ENCODE measurements at regions not wholly inside any gene's neighbourhood (a gene's known extent, or its start where the extent isn't known, plus 50 kb on each side); places are given as distances from the start of the nearest gene placed in this dataset.
"Not testable (repeated sequence)": the region's sequence is repeated elsewhere in the genome, so short reads cannot be mapped to it uniquely, and the experiment has no call there.

DNA sequence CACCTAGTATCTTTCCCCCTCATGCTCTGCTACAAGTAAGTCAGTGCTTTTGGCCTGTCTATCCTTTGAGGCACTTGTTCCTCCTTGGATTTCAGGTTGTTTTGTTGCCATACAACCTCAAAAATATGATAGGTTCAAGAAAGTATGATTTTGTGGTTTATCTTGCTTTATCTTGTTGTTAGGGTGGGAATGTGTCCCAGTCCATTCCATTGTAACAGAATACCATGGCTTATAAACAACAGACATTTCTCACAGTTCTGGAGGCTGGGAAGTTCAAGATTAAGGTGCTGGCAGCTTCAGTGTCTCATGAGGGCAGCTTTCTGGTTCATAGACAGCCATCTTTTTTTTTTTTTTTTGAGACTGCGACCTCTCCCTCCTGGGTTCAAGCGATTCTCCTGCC, 72.1 kb downstream of the TMEM270 start:
- no peaks in the 10 kb centered on the region for H3K4me1 ChIP-seq (ENCODE audit: insufficient read depth, low read length)
- ATAC-seq (ENCODE audit: insufficient read depth, low read depth) (no peak), DNase-seq (no peak)
- H3K27ac ChIP-seq (ENCODE audit: low read length), result no peak overlapping the region
- H3K4me3 ChIP-seq (ENCODE audit: low read depth in 1 of 2, low read length in 2 of 2), result no peak overlapping the region
- H3K27me3 ChIP-seq (ENCODE audit: insufficient read depth, low read length, poor library complexity), result no peaks in the 10 kb centered on the region
- no peaks in the 10 kb centered on the region for H3K9me3 ChIP-seq (ENCODE audit: insufficient read depth, low read length, severe bottlenecking)
- H3K9ac ChIP-seq (ENCODE audit: low read depth, low read length), result no peak overlapping the region
- H3K36me3 ChIP-seq (ENCODE audit: insufficient read depth, low read length), result no peaks in the 10 kb centered on the region
- H3K4me2 ChIP-seq (ENCODE audit: insufficient read depth, low read length), result no peak overlapping the region
- H4K20me1 ChIP-seq (ENCODE audit: insufficient read depth, low read length), result no peaks in the 10 kb centered on the region
- H3K79me2 ChIP-seq (ENCODE audit: insufficient read depth, low read length), result no peaks in the 10 kb centered on the region
- H2AFZ ChIP-seq (ENCODE audit: low read depth, low read length), result no peak overlapping the region
- no peak for TF ChIP-seq EZH2 (IDR thresholded peaks at IDR 0.05; ENCODE audit: borderline replicate concordance, low read depth, low read length, severe bottlenecking)
- TF ChIP-seq, protein P1, sequence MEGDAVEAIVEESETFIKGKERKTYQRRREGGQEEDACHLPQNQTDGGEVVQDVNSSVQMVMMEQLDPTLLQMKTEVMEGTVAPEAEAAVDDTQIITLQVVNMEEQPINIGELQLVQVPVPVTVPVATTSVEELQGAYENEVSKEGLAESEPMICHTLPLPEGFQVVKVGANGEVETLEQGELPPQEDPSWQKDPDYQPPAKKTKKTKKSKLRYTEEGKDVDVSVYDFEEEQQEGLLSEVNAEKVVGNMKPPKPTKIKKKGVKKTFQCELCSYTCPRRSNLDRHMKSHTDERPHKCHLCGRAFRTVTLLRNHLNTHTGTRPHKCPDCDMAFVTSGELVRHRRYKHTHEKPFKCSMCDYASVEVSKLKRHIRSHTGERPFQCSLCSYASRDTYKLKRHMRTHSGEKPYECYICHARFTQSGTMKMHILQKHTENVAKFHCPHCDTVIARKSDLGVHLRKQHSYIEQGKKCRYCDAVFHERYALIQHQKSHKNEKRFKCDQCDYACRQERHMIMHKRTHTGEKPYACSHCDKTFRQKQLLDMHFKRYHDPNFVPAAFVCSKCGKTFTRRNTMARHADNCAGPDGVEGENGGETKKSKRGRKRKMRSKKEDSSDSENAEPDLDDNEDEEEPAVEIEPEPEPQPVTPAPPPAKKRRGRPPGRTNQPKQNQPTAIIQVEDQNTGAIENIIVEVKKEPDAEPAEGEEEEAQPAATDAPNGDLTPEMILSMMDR (IDR thresholded peaks at IDR 0.05; ENCODE audit: borderline replicate concordance, extremely low read depth, low read length, poor library complexity, severe bottlenecking), result no peak

DNA sequence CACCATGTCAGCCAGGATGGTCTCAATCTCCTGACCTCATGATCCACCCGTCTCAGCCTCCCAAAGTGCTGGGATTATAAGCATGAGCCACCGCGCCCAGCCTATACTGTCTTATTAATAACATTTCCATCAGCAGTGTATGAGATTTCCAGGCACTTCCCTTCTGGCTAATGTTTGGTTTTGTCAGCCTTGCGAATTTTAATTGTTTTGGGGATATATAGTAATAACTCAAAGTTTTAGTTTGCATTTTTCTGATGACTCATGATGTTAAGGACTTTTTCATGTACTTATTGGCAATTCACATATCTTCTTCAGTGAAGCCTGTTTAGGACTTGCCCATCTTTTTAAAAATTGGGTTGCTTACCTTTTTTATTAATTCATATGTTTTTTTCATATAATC, 76.0 kb downstream of the TMEM270 start:
- Histone ChIP-seq H3K4me3 (ENCODE audit: low read depth in 1 of 2, low read length in 2 of 2) (no peak overlapping the region), H3K4me1 (ENCODE audit: insufficient read depth, low read length) (no peaks in the 10 kb centered on the region), H3K9ac (ENCODE audit: low read depth, low read length) (no peak overlapping the region), H3K27ac (ENCODE audit: low read length) (no peak overlapping the region), H3K79me2 (ENCODE audit: insufficient read depth, low read length) (no peaks in the 10 kb centered on the region), H4K20me1 (ENCODE audit: insufficient read depth, low read length) (no peaks in the 10 kb centered on the region), H3K9me3 (ENCODE audit: insufficient read depth, low read length, severe bottlenecking) (peaks cover 5% of the 10 kb centered on the region), H3K36me3 (ENCODE audit: insufficient read depth, low read length) (no peaks in the 10 kb centered on the region), H3K27me3 (ENCODE audit: insufficient read depth, low read length, poor library complexity) (no peaks in the 10 kb centered on the region), H3K4me2 (ENCODE audit: insufficient read depth, low read length) (no peak overlapping the region), H2AFZ (ENCODE audit: low read depth, low read length) (no peak overlapping the region)
- ATAC-seq (ENCODE audit: insufficient read depth, low read depth) (no peak), DNase-seq (no peak)
- TF ChIP-seq, protein P1 (IDR thresholded peaks at IDR 0.05; ENCODE audit: borderline replicate concordance, extremely low read depth, low read length, poor library complexity, severe bottlenecking), result no peak
- TF ChIP-seq EZH2 (IDR thresholded peaks at IDR 0.05; ENCODE audit: borderline replicate concordance, low read depth, low read length, severe bottlenecking), result no peak

DNA sequence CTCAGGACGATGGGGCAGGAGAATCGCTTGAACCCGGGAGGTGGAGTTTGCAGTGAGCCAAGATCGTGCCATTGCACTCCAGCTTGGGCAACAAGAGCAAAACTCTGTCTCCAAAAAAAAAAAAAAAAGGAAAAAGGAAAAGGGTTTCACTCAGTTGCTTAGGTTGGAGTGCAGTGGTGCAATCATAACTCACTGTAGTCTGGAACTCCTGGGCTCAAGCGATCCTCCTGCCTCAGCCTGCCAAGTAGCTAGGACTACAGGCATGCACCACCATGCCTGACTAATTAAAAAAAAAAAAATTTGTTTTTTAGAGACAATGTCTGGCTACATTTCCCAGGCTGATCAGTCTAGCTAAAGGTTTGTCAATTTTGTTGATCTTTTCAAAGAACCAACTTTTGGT, 76.7 kb downstream of the TMEM270 start:
- H4K20me1 ChIP-seq (ENCODE audit: insufficient read depth, low read length); H3K27ac ChIP-seq (ENCODE audit: low read length): not testable (repeated sequence)

DNA sequence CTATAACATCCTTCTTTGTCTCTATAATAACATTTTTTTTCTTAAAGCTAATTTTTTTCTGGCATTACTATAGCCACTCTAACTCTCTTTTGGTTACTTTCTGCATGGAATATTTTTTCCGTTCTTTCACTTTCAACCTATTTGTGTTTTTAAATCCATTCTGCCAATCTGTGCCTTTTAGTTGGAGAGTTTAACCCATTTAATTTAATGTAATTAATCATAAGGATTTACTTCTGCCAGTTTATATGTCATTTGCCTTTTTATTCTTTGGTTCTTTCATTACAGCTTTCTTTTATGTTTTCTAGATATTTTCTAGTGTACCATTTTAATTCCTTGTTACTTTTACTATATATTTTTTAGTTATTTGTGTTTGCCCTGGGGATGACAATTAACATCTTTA, 78.6 kb downstream of the TMEM270 start:
- Histone ChIP-seq H3K9me3 (ENCODE audit: insufficient read depth, low read length, severe bottlenecking) (peaks cover 5% of the 10 kb centered on the region), H3K4me1 (ENCODE audit: insufficient read depth, low read length) (no peaks in the 10 kb centered on the region), H3K27ac (ENCODE audit: low read length) (no peak overlapping the region), H3K27me3 (ENCODE audit: insufficient read depth, low read length, poor library complexity) (no peaks in the 10 kb centered on the region), H3K36me3 (ENCODE audit: insufficient read depth, low read length) (no peaks in the 10 kb centered on the region), H4K20me1 (ENCODE audit: insufficient read depth, low read length) (no peaks in the 10 kb centered on the region), H3K4me2 (ENCODE audit: insufficient read depth, low read length) (no peak overlapping the region), H2AFZ (ENCODE audit: low read depth, low read length) (no peak overlapping the region), H3K79me2 (ENCODE audit: insufficient read depth, low read length) (no peaks in the 10 kb centered on the region), H3K9ac (ENCODE audit: low read depth, low read length) (no peak overlapping the region), H3K4me3 (ENCODE audit: low read depth in 1 of 2, low read length in 2 of 2) (no peak overlapping the region)
- DNase-seq, result no peak
- TF ChIP-seq, protein P1 (IDR thresholded peaks at IDR 0.05; ENCODE audit: borderline replicate concordance, extremely low read depth, low read length, poor library complexity, severe bottlenecking), result no peak
- TF ChIP-seq EZH2 (IDR thresholded peaks at IDR 0.05; ENCODE audit: borderline replicate concordance, low read depth, low read length, severe bottlenecking), result no peak
- ATAC-seq (ENCODE audit: insufficient read depth, low read depth), result no peak

More for the DNA sequence above, 76.7 kb downstream of the TMEM270 start:
- H3K4me3 ChIP-seq (ENCODE audit: low read depth in 1 of 2, low read length in 2 of 2); H2AFZ ChIP-seq (ENCODE audit: low read depth, low read length); H3K36me3 ChIP-seq (ENCODE audit: insufficient read depth, low read length); ATAC-seq (ENCODE audit: insufficient read depth, low read depth); H3K27me3 ChIP-seq (ENCODE audit: insufficient read depth, low read length, poor library complexity); H3K9ac ChIP-seq (ENCODE audit: low read depth, low read length); DNase-seq; H3K4me1 ChIP-seq (ENCODE audit: insufficient read depth, low read length); H3K9me3 ChIP-seq (ENCODE audit: insufficient read depth, low read length, severe bottlenecking); H3K79me2 ChIP-seq (ENCODE audit: insufficient read depth, low read length); H3K4me2 ChIP-seq (ENCODE audit: insufficient read depth, low read length): not testable (repeated sequence)

Data from DND-41 (cell line).